ENCODE measurements at regions not wholly inside any gene's neighbourhood (a gene's known extent, or its start where the extent isn't known, plus 50 kb on each side); places are given as distances from the start of the nearest gene placed in this dataset.
A peak's percentile ranks its signal among the peaks of the same experiment; 100 is the strongest.

GRCh38 chr20:17858450-17859001, 110.1 kb downstream of the SNX5 start:
- ChIA-PET POLR2A (no interaction called here), CTCF (no interaction called here)
- no peak for TF ChIP-seq NFRKB (IDR thresholded peaks at IDR 0.05)
- TF ChIP-seq SP1 (IDR thresholded peaks at IDR 0.05), result no peak
- TF ChIP-seq LEF1 (IDR thresholded peaks at IDR 0.05; ENCODE audit: borderline replicate concordance), result no peak
- DNase-seq (ENCODE audit: extremely low spot score), result no peak

GRCh38 chr20:17857639-17858449, 110.8 kb downstream of the SNX5 start:
- no peak for DNase-seq (ENCODE audit: extremely low spot score)
- no peak for TF ChIP-seq HDGF (IDR thresholded peaks at IDR 0.05; ENCODE audit: borderline replicate concordance)
- TF ChIP-seq FOXM1 (IDR thresholded peaks at IDR 0.05; ENCODE audit: borderline replicate concordance), result no peak
- no peak for TF ChIP-seq BHLHE40 (IDR thresholded peaks at IDR 0.05; ENCODE audit: borderline replicate concordance)
- TF ChIP-seq FOXA1 (IDR thresholded peaks at IDR 0.05), result no peak
- no peak for TF ChIP-seq NFRKB (IDR thresholded peaks at IDR 0.05)
- TF ChIP-seq CTBP1 (IDR thresholded peaks at IDR 0.05; ENCODE audit: borderline replicate concordance), result no peak
- TF ChIP-seq LEF1 (IDR thresholded peaks at IDR 0.05; ENCODE audit: borderline replicate concordance), result no peak
- TF ChIP-seq ARNT (IDR thresholded peaks at IDR 0.05), result no peak
- no peak for TF ChIP-seq SP1 (IDR thresholded peaks at IDR 0.05)
- no peak for TF ChIP-seq L3MBTL2 (conservative IDR thresholded peaks at IDR 0.05)
- TF ChIP-seq ELF4 (IDR thresholded peaks at IDR 0.05), result no peak
- TF ChIP-seq PKNOX1 (IDR thresholded peaks at IDR 0.05), result no peak
- no peak for TF ChIP-seq TARDBP (IDR thresholded peaks at IDR 0.05)
- no peak for TF ChIP-seq SUZ12 (IDR thresholded peaks at IDR 0.05)
- ChIA-PET POLR2A (no interaction called here), CTCF (interaction anchor here (0.7 kb wide), 1 partner anchor 321 kb away, joined by 6 read pairs; no protein-coding TSS in a partner anchor)

- TF ChIP-seq ARNT (IDR thresholded peaks at IDR 0.05), result no peak
- no peak for TF ChIP-seq HDGF (IDR thresholded peaks at IDR 0.05; ENCODE audit: borderline replicate concordance)
- TF ChIP-seq LEF1 (IDR thresholded peaks at IDR 0.05; ENCODE audit: borderline replicate concordance), result no peak
- TF ChIP-seq BHLHE40 (IDR thresholded peaks at IDR 0.05; ENCODE audit: borderline replicate concordance), result no peak
- no peak for TF ChIP-seq NFRKB (IDR thresholded peaks at IDR 0.05)
- no peak for TF ChIP-seq FOXM1 (IDR thresholded peaks at IDR 0.05; ENCODE audit: borderline replicate concordance)
- TF ChIP-seq FOXA1 (IDR thresholded peaks at IDR 0.05), result no peak
- TF ChIP-seq SUZ12 (IDR thresholded peaks at IDR 0.05), result no peak
- no peak for TF ChIP-seq SP1 (IDR thresholded peaks at IDR 0.05)
- TF ChIP-seq ELF4 (IDR thresholded peaks at IDR 0.05), result no peak
- TF ChIP-seq ZNF384 (IDR thresholded peaks at IDR 0.05), result no peak
- no peak for TF ChIP-seq FOXK2 (IDR thresholded peaks at IDR 0.05)
- TF ChIP-seq L3MBTL2 (conservative IDR thresholded peaks at IDR 0.05), result no peak
- TF ChIP-seq TARDBP (IDR thresholded peaks at IDR 0.05), result no peak
- POLR2A ChIA-PET, result no interaction called here
- DNase-seq (ENCODE audit: extremely low spot score), result no peak
- CTCF ChIA-PET, result no interaction called here
Measured at GRCh38 chr20:17856837-17857605, 111.6 kb downstream of the SNX5 start.

GRCh38 chr20:17856024-17856564, 112.5 kb downstream of the SNX5 start:
- ChIA-PET CTCF (no interaction called here), POLR2A (no interaction called here)
- TF ChIP-seq FOXM1 (IDR thresholded peaks at IDR 0.05; ENCODE audit: borderline replicate concordance) (no peak), HDGF (IDR thresholded peaks at IDR 0.05; ENCODE audit: borderline replicate concordance) (no peak), PKNOX1 (IDR thresholded peaks at IDR 0.05) (no peak), BHLHE40 (IDR thresholded peaks at IDR 0.05; ENCODE audit: borderline replicate concordance) (no peak), TARDBP (IDR thresholded peaks at IDR 0.05) (no peak), NFRKB (IDR thresholded peaks at IDR 0.05) (no peak), SUZ12 (IDR thresholded peaks at IDR 0.05) (no peak), ARNT (IDR thresholded peaks at IDR 0.05) (no peak)
- no peak for DNase-seq (ENCODE audit: extremely low spot score)

GRCh38 chr20:17854307-17854903, 114.2 kb downstream of the SNX5 start:
- CTCF ChIA-PET, result no interaction called here
- POLR2A ChIA-PET, result no interaction called here
- peak; percentile 50 for DNase-seq (ENCODE audit: extremely low spot score)
- TF ChIP-seq TARDBP (IDR thresholded peaks at IDR 0.05) (no peak), ARNT (IDR thresholded peaks at IDR 0.05) (no peak), L3MBTL2 (conservative IDR thresholded peaks at IDR 0.05) (no peak), SUZ12 (IDR thresholded peaks at IDR 0.05) (no peak), ELF4 (IDR thresholded peaks at IDR 0.05) (no peak), FOXM1 (IDR thresholded peaks at IDR 0.05; ENCODE audit: borderline replicate concordance) (no peak), NFRKB (IDR thresholded peaks at IDR 0.05) (no peak), LEF1 (IDR thresholded peaks at IDR 0.05; ENCODE audit: borderline replicate concordance) (no peak), FOXK2 (IDR thresholded peaks at IDR 0.05) (no peak), ZNF384 (IDR thresholded peaks at IDR 0.05) (no peak), BHLHE40 (IDR thresholded peaks at IDR 0.05; ENCODE audit: borderline replicate concordance) (no peak), SP1 (IDR thresholded peaks at IDR 0.05) (no peak), FOXA1 (IDR thresholded peaks at IDR 0.05) (no peak), CTBP1 (IDR thresholded peaks at IDR 0.05; ENCODE audit: borderline replicate concordance) (no peak), HDGF (IDR thresholded peaks at IDR 0.05; ENCODE audit: borderline replicate concordance) (no peak)

Data from HEK293T (cell line).